Common myeloid progenitor, CD34-positive (primary cell): ENCODE measurements at regions not wholly inside any gene's neighbourhood (a gene's known extent, or its start where the extent isn't known, plus 50 kb on each side); places are given as distances from the start of the nearest gene placed in this dataset.
"Not testable (repeated sequence)": the region's sequence is repeated elsewhere in the genome, so short reads cannot be mapped to it uniquely, and the experiment has no call there.

ENCODE experiments used
- CTCF ChIA-PET: fragments of 350-600 bp; sonication (Branson Sonifier 250); formaldehyde crosslinking; loops from one replicate; lab custom pipeline; 2021; ENCODE audit warnings: antibody characterized with exemption; lab: Charles Lee
- POLR2A ChIA-PET: fragments of 350-600 bp; sonication (Branson Sonifier 250); formaldehyde crosslinking; loops from one replicate; lab custom pipeline; 2021; ENCODE audit warnings: antibody characterized with exemption; lab: Charles Lee
- DNase-seq, 3 donors: peaks; one replicate each; pipeline versions ENCODE4 v3.0.0 to v3.0.0-alpha.2; 2013
- H3K27ac ChIP-seq, 2 experiments: 1 replicate in 1 of 2; 2 replicates in 1 of 2; pipeline ENCODE4 v1.7.0; 2013; ENCODE audit warnings: inconsistent platforms in 2 of 2, low read length in 2 of 2, mild to moderate bottlenecking in 2 of 2, low read depth in 1 of 2, moderate library complexity in 1 of 2; ENCODE audit not compliant: severe bottlenecking in 2 of 2, insufficient read depth in 1 of 2, poor library complexity in 1 of 2
- H3K27me3 ChIP-seq, 5 experiments: replicated peaks in 2 of 5; 1 replicate in 3 of 5; 2 replicates in 2 of 5; pipeline versions ENCODE4 v1.6.1 to v1.7.0; 2013; ENCODE audit warnings: low read length in 4 of 5, mild to moderate bottlenecking in 2 of 5, moderate library complexity in 2 of 5, inconsistent platforms in 1 of 5; ENCODE audit not compliant: insufficient read depth in 5 of 5, control insufficient read depth in 4 of 5
- H3K36me3 ChIP-seq, 4 experiments: 1 replicate in 2 of 4; 2 replicates in 2 of 4; pipeline versions ENCODE4 v1.6.1 to v1.7.0; 2013; ENCODE audit warnings: low read length in 3 of 4, control low read depth in 1 of 4, mild to moderate bottlenecking in 1 of 4; ENCODE audit not compliant: control insufficient read depth in 4 of 4, insufficient read depth in 4 of 4
- H3K4me1 ChIP-seq, 4 experiments: 1 replicate in 3 of 4; 2 replicates in 1 of 4; pipeline versions ENCODE4 v1.6.1 to v1.7.1; 2013; ENCODE audit warnings: low read length in 3 of 4, mild to moderate bottlenecking in 3 of 4, control low read depth in 1 of 4, inconsistent platforms in 1 of 4, moderate library complexity in 1 of 4; ENCODE audit not compliant: control insufficient read depth in 4 of 4, insufficient read depth in 4 of 4; ENCODE audit errors: control extremely low read depth in 1 of 4
- H3K4me3 ChIP-seq, 7 experiments: 1 replicate in 4 of 7; 2 replicates in 3 of 7; pipeline versions ENCODE4 v1.5.1 to v1.7.0; 2013; ENCODE audit warnings: mild to moderate bottlenecking in 7 of 7, low read length in 6 of 7, moderate library complexity in 6 of 7, inconsistent platforms in 2 of 7, low read depth in 2 of 7, control low read depth in 1 of 7; ENCODE audit not compliant: insufficient read depth in 4 of 7, control insufficient read depth in 1 of 7; ENCODE audit errors: extremely low read depth in 1 of 7
- H3K9me3 ChIP-seq, 5 experiments: 1 replicate in 4 of 5; 2 replicates in 1 of 5; pipeline versions ENCODE4 v1.6.1 to v1.7.1; 2013; ENCODE audit warnings: low read length in 4 of 5, mild to moderate bottlenecking in 2 of 5, inconsistent platforms in 1 of 5, low read depth in 1 of 5, moderate library complexity in 1 of 5; ENCODE audit not compliant: control insufficient read depth in 4 of 5, insufficient read depth in 2 of 5; ENCODE audit errors: control extremely low read depth in 1 of 5
- WGBS: methylation state at CpG from one replicate; pipeline ENCODE4 v1.1.5; 2013; ENCODE audit not compliant: insufficient coverage; 5-methylcytosine and 5-hydroxymethylcytosine counted together

DNA sequence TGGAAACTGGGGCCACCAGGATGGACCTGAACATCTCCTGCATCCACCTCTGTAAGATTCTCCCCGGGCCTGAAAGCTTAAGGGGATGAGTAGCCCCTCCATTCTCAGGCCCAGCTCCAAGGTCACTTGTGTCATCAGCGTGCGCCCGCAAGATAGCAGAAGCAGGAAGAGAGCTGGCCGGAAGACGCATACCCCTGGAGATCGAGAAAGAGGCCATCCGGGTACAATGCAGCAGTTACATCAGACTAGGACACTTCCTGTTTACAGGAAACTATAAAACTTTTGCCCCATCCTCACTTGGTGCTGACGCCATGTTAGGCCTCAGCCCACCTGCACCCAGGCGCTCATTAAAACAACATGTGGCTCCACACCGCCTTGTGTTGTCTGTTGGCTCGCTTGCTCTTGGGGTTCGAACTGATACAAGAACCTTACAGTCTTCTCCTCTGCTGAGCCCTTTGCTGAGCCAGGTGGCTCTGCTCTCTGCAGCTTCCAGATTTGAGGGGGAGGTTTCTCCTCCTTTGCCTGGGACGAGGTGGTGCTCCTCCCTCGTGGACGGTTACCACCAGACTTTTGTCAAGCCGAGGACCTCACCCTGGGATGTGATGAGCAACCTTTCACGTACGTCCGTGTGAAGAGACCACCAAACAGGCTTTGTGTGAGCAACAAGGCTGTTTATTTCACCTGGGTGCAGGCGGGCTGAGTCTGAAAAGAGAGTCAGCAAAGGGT lies 277.5 kb upstream of the C1orf174 start:
- H3K9me3 ChIP-seq, result no peaks in the 10 kb centered on the region
- 85% methylated on average over 16 of the region's 21 CpGs for WGBS
- H3K4me1 ChIP-seq, result no peaks in the 10 kb centered on the region
- no peaks in the 10 kb centered on the region for H3K36me3 ChIP-seq
- no peak overlapping the region for H3K27ac ChIP-seq
- ChIA-PET CTCF (no interaction called here), POLR2A (no interaction called here)
- peaks cover 0 to 12% (median 0%) of the 10 kb centered on the region in 5 experiments for H3K27me3 ChIP-seq
- H3K4me3 ChIP-seq, result no peak overlapping the region
- no peak for DNase-seq

DNA sequence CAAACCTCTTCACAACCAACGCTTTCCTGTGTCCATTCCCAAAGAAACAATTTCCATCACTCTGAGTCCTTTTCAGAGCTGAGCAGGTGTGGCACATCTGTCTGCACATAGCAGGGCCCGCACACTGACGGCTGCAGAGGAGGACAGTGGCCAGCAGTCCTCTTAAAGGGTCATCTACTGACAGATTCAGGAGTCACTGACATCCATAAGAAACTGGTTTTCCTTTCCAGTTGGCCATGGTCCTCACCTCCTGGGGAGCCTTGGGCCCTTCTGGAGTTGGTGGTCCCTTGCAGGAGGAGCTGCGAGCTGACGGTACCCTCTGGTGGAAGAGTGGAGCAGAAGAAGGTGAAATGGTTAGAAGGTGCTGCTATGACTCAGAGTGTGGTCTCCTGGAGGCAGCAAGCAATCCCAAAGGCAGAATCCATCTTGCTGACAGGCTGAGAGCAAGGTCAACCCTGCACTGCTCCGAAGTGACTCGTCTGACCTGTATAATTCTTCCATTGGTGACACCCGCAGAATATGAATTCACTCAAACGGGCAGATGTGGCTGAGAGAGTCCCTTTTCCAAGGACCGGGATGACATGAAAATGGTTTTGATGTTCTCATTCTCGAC lies 278.5 kb upstream of the C1orf174 start:
- Histone ChIP-seq H3K36me3 (no peaks in the 10 kb centered on the region), H3K4me3 (no peak overlapping the region), H3K27me3 (peaks cover 0 to 7% (median 0%) of the 10 kb centered on the region in 5 experiments), H3K9me3 (no peaks in the 10 kb centered on the region), H3K4me1 (no peaks in the 10 kb centered on the region), H3K27ac (no peak overlapping the region)
- no peak for DNase-seq
- 94% methylated on average over 10 of the region's 11 CpGs for WGBS
- POLR2A ChIA-PET, result no interaction called here
- CTCF ChIA-PET, result no interaction called here

DNA sequence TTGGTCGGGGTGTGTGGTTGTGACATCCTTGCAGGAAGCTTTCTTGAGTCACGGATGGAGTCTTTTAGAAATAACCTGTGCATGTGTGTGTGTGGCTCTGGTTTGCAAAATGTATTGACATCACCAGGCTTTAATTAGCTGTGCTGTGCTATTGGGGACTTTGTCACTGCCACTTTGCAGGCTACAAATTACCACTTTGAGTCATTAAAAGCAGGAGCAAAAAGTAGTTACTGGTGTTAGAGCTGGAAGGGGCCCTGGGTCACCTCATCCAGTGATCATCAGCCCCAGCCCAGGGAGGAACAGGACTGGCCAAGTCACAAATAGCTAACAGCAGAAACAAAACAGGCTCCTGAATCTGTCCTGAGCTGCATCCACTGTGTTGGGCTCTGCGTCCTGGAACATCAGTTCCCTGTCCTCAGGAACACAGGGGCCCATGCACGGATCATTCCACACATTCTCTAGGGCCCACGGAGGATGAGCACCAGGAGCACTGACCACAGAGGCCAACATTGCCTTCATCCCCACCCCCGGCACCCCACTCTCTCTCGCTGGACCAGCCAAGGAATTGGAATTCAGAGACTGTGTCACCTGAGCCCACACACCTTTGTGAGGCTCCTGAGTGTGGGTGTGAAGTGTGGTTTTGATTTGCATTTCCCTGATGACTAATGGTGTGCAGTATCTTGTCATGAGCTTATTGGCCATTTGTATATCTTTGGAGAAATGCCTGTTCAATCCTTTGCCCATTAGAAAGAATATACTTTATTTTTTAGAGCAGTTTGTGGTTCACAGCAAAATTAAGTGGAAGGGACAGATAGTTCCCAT lies 280.1 kb upstream of the C1orf174 start:
- H3K4me1 ChIP-seq, result no peaks in the 10 kb centered on the region
- POLR2A ChIA-PET, result no interaction called here

DNA sequence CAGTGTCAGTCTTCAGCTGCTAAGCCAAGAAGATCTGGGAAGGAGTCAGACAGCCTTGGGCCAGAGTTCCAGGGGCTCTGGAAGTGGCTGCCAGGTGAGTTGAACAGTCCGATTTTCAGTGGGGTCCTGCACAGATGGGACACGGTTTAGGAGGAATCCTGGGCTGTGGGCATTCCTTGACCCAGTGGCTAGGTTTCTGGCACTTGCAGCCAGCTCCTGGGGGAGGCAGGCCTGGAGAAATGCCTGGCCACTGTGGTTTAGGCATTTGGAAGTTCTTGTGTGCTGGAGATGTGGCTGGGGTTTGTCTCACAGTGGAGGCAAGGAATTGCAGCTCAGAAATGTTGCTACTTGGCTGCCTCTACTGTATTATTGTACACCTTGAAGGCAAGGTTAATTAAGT lies 286.4 kb upstream of the C1orf174 start:
- CTCF ChIA-PET, H3K4me1 ChIP-seq, H3K9me3 ChIP-seq, H3K27me3 ChIP-seq, DNase-seq, H3K4me3 ChIP-seq, H3K27ac ChIP-seq, H3K36me3 ChIP-seq, POLR2A ChIA-PET: not testable (repeated sequence)
- 100% methylated on average over 1 of the region's 2 CpGs for WGBS

More for the DNA sequence above, 280.1 kb upstream of the C1orf174 start:
- WGBS, result 89% methylated on average over 3 of the region's 7 CpGs
- no peaks in the 10 kb centered on the region for H3K9me3 ChIP-seq
- peaks cover 0 to 7% (median 0%) of the 10 kb centered on the region in 5 experiments for H3K27me3 ChIP-seq
- no peaks in the 10 kb centered on the region for H3K36me3 ChIP-seq
- CTCF ChIA-PET, result no interaction called here
- no peak overlapping the region for H3K4me3 ChIP-seq
- no peak overlapping the region for H3K27ac ChIP-seq
- DNase-seq, result no peak

DNA sequence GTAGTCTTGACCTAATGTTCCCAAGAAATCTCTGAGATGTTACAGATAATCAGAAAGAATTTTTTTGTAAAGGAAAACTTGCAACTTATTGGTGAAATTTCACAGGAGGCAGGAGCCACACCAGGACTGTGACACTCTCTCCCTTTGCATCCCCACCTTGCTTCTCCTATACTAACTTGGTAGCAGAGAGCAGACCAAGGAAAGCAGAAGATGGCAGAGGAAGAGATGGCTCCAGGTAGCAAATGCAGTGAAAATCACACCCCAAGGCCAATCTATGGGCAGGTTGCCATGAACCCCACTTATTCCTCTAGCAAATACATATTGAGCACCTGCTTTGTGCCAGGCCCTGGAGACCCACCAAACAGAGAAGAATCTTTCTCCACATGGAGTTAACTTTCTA lies 303.4 kb upstream of the C1orf174 start:
- DNase-seq, result no peak
- Histone ChIP-seq H3K36me3 (no peaks in the 10 kb centered on the region), H3K9me3 (peaks cover 0 to 26% (median 13%) of the 10 kb centered on the region in 5 experiments), H3K27ac (no peak overlapping the region), H3K27me3 (no peaks in the 10 kb centered on the region), H3K4me1 (no peaks in the 10 kb centered on the region), H3K4me3 (no peak overlapping the region)
- ChIA-PET POLR2A (no interaction called here), CTCF (no interaction called here)

DNA sequence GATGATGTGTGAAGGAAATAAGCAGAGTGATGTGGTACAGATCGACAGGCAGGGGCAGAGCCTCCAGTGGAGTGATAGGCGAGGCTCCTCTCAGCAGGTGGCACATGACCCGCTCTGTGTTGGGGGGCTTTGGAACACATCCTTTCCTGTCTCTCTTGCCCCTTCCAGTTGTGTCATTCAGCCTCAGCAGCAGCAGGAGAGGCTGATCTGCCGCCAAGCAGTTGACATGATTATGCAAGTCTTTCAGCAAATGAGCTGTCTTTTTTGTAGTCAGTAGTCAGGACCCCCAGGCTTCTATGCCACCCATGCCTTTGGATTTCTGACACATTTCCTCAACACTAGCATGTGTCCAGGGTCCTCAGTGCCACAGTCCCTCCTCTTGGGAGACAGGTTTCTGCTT lies 307.1 kb upstream of the C1orf174 start:
- Histone ChIP-seq H3K36me3 (no peaks in the 10 kb centered on the region), H3K27me3 (peaks cover 0 to 7% (median 0%) of the 10 kb centered on the region in 5 experiments), H3K4me1 (no peaks in the 10 kb centered on the region), H3K9me3 (peaks cover 0 to 22% (median 13%) of the 10 kb centered on the region in 5 experiments), H3K4me3 (no peak overlapping the region), H3K27ac (no peak overlapping the region)
- ChIA-PET POLR2A (no interaction called here), CTCF (no interaction called here)
- WGBS, result 100% methylated on average over 4 of the region's 4 CpGs
- DNase-seq, result no peak
